Choroid plexus epithelial cell (primary cell): ENCODE measurements at regions not wholly inside any gene's neighbourhood (a gene's known extent, or its start where the extent isn't known, plus 50 kb on each side); places are given as distances from the start of the nearest gene placed in this dataset.

Source experiments
- DNase-seq: peaks from one replicate; pipeline ENCODE4 v3.0.0-alpha.2; 2010; ENCODE audit warnings: low read depth
- H3K4me3 ChIP-seq: 2 replicates; pipeline ENCODE4 v1.5.1; 2011; ENCODE audit warnings: low read depth, mild to moderate bottlenecking, control low read depth, low read length, moderate library complexity
- CTCF ChIP-seq: conservative IDR thresholded peaks from 2 replicates; pipeline ENCODE4 v1.5.1; 2011; ENCODE audit warnings: low read depth, mild to moderate bottlenecking, control low read depth, inconsistent platforms, low read length, moderate library complexity

DNA sequence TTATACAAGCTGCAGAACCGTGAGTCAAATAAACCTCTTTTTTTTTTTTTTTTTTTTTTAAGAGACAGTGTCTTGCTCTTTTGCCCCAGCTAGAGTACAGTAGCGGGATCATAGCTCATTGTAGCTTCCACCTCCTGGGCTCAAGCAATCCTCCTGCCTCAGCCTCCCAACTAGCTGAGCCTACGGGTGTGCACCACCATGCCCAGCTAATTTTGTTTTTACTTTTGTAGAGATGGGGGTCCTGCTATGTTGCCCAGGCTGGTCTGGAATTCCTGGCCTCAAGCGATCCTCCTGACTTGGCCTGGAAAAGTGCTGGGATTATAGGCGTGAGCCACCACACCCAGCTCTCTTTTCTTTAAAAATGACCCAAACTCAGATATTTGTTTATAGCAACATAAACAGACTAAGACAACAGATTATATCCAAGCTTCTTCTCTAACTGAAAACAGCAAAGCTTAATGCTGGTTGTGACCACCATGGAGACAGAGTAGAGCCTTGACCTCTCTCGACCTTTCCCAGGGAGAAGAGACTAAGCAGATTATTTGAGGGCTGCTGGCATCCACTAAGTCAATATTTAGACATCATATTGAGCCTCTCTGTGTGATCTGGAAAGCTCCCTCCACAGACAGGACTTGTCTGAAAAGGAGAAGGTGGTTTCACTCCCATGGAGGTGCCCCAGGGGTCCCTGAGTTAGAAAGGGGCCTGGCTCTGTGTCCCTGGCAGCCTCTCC, 150.0 kb downstream of the KCTD15 start:
- TF ChIP-seq CTCF, result no peak
- no peak for DNase-seq
- H3K4me3 ChIP-seq, result no peak overlapping the region

DNA sequence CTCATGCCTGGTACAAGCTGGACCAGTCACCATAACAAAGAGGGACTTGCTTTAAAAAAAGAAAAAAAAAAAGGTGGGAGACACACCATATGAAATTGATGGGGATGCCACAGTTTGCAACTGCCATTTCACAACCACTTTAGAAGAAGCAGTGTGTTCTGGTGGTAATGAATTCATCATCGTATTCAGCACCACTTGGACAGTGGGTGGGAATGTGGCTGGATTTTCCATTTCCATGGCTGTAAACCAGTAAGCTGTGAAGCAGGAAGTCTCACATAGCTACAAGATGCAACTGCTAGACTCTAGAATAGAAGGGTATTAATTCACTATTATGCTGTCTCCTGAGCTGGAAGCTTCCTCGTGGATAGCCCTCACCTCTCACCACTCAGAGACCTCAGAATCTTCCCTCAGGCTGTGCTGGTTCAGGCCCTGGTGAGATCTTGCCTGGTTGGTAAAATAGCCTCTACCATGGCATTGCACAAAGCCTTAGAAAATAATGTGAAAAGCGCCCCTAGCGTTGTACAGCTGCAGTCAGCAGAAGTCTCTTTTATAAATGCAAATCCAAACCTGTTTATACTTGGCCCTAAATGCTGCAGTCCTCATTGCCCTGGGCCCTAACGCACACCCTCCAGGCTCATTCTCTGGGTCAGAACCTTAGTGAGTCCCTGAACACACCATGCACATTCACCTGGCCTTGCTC, 150.7 kb downstream of the KCTD15 start:
- H3K4me3 ChIP-seq, result no peak overlapping the region
- TF ChIP-seq CTCF, result peak; percentile 18
- DNase-seq, result peak; percentile 1

- no peak for DNase-seq
- no peak for TF ChIP-seq CTCF
- H3K4me3 ChIP-seq, result no peak overlapping the region
Measured at GRCh38 chr19:33948651-33949335, 152.1 kb downstream of the KCTD15 start.

- DNase-seq, result no peak
- TF ChIP-seq CTCF, result no peak
- H3K4me3 ChIP-seq, result no peak overlapping the region
Measured at GRCh38 chr19:33950091-33950750, 153.6 kb downstream of the KCTD15 start.

- DNase-seq, result peak; percentile 35
- no peak for TF ChIP-seq CTCF
- no peak overlapping the region for H3K4me3 ChIP-seq
Measured at GRCh38 chr19:33953023-33953422, 156.4 kb downstream of the KCTD15 start.

DNA sequence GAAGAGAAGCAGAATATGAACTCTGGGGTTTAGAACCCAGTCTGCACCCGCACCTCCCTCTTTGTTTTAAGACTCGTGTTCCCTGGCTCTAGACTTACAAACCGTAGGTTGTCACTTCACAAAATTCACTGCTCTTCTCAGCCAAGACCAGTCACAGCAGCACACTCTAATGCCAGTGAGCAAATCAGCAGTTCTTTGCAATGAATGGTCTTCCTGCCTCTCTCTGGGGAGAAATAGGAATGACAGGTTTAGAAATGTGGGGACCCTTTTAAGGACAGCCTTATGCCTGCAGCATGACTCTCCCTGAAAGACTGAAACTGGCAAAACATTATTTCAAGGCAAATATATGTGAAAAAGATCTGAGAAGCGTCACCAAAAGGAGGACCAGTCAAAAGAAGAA, 156.9 kb downstream of the KCTD15 start:
- H3K4me3 ChIP-seq, result no peak overlapping the region
- DNase-seq, result peak; percentile 21
- peak; percentile 23 for TF ChIP-seq CTCF
